GM21528 (cell line): ENCODE measurements at regions not wholly inside any gene's neighbourhood (a gene's known extent, or its start where the extent isn't known, plus 50 kb on each side); places are given as distances from the start of the nearest gene placed in this dataset.

Experiments
- ATAC-seq: cut with Tn5 transposase; IDR thresholded peaks from one replicate; pipeline ENCODE4 v1.9.1; 2021; ENCODE audit warnings: mild to moderate bottlenecking, moderate library complexity; ENCODE audit not compliant: unreplicated experiment, low FRiP score

- ATAC-seq: no peak
Measured at GRCh38 chr11:97231231-97231630, 841.4 kb downstream of the JRKL start.

GRCh38 chr11:97234016-97234415, 844.2 kb downstream of the JRKL start:
- no peak for ATAC-seq

GRCh38 chr11:97237151-97237550, 847.3 kb downstream of the JRKL start:
- no peak for ATAC-seq

- ATAC-seq: no peak
Measured at GRCh38 chr11:97247601-97248000, 857.8 kb downstream of the JRKL start.

- ATAC-seq: no peak
Measured at GRCh38 chr11:97254790-97255189, 865.0 kb downstream of the JRKL start.

- ATAC-seq: no peak
Measured at GRCh38 chr11:97259434-97259833, 869.6 kb downstream of the JRKL start.

GRCh38 chr11:97259884-97260283, 870.1 kb downstream of the JRKL start:
- ATAC-seq: no peak

- no peak for ATAC-seq
Measured at GRCh38 chr11:97263183-97263858, 873.5 kb downstream of the JRKL start.

- ATAC-seq: no peak
Measured at GRCh38 chr11:97269527-97269926, 879.7 kb downstream of the JRKL start.

- ATAC-seq: no peak
Measured at GRCh38 chr11:97279341-97279740, 889.5 kb downstream of the JRKL start.

GRCh38 chr11:97280347-97280746, 890.5 kb downstream of the JRKL start:
- ATAC-seq: no peak

- no peak for ATAC-seq
Measured at GRCh38 chr11:97289823-97290222, 900.0 kb downstream of the JRKL start.

- no peak for ATAC-seq
Measured at GRCh38 chr11:97290464-97291041, 900.7 kb downstream of the JRKL start.

GRCh38 chr11:97296301-97296700, 906.5 kb downstream of the JRKL start:
- ATAC-seq: no peak

- no peak for ATAC-seq
Measured at GRCh38 chr11:97309291-97309690, 919.5 kb downstream of the JRKL start.

- no peak for ATAC-seq
Measured at GRCh38 chr11:97325693-97326092, 935.9 kb downstream of the JRKL start.

- no peak for ATAC-seq
Measured at GRCh38 chr11:97332271-97332670, 942.5 kb downstream of the JRKL start.

- no peak for ATAC-seq
Measured at GRCh38 chr11:97336064-97336463, 946.3 kb downstream of the JRKL start.

GRCh38 chr11:97345032-97345431, 955.2 kb downstream of the JRKL start:
- ATAC-seq: no peak

GRCh38 chr11:97349201-97349600, 959.4 kb downstream of the JRKL start:
- no peak for ATAC-seq

GRCh38 chr11:97351939-97352338, 962.1 kb downstream of the JRKL start:
- no peak for ATAC-seq

GRCh38 chr11:97354026-97354425, 964.2 kb downstream of the JRKL start:
- no peak for ATAC-seq
